ENCODE measurements at regions not wholly inside any gene's neighbourhood (a gene's known extent, or its start where the extent isn't known, plus 50 kb on each side); places are given as distances from the start of the nearest gene placed in this dataset.

DNA sequence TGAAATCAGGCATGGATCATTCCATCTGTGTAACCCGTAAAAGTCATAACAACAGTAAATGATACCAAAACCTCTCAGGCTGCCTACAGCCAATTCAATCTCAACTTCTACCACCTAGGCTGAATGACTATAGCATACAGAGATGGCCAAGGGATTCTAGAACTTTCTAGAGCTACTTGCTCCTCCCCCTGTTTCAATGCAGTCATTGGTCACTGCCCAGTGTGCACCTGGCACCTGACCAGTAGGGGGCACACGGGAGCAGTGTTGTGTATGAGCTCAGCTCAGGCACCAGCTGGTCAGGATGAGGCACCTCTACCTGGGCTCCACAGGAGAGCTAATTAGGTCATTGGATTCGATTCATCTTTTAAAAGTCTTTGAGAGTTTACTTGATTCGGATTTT, 86.2 kb downstream of the PLEKHG1 start (continued):
- TF ChIP-seq, protein P1, sequence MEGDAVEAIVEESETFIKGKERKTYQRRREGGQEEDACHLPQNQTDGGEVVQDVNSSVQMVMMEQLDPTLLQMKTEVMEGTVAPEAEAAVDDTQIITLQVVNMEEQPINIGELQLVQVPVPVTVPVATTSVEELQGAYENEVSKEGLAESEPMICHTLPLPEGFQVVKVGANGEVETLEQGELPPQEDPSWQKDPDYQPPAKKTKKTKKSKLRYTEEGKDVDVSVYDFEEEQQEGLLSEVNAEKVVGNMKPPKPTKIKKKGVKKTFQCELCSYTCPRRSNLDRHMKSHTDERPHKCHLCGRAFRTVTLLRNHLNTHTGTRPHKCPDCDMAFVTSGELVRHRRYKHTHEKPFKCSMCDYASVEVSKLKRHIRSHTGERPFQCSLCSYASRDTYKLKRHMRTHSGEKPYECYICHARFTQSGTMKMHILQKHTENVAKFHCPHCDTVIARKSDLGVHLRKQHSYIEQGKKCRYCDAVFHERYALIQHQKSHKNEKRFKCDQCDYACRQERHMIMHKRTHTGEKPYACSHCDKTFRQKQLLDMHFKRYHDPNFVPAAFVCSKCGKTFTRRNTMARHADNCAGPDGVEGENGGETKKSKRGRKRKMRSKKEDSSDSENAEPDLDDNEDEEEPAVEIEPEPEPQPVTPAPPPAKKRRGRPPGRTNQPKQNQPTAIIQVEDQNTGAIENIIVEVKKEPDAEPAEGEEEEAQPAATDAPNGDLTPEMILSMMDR (tag by site-specific recombination; IDR thresholded peaks at IDR 0.05) = peak; percentile 59; the same call in 1 of the 2 replicates
- TF ChIP-seq, protein P2, sequence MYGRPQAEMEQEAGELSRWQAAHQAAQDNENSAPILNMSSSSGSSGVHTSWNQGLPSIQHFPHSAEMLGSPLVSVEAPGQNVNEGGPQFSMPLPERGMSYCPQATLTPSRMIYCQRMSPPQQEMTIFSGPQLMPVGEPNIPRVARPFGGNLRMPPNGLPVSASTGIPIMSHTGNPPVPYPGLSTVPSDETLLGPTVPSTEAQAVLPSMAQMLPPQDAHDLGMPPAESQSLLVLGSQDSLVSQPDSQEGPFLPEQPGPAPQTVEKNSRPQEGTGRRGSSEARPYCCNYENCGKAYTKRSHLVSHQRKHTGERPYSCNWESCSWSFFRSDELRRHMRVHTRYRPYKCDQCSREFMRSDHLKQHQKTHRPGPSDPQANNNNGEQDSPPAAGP (tag by site-specific recombination; IDR thresholded peaks at IDR 0.05) = no peak
- no peak for TF ChIP-seq ZSCAN23 (tag by site-specific recombination; IDR thresholded peaks at IDR 0.05)
- no peak for TF ChIP-seq ZBTB20 (tag by site-specific recombination; IDR thresholded peaks at IDR 0.05)
- TF ChIP-seq ZNF223 (tag by site-specific recombination; IDR thresholded peaks at IDR 0.05) = no peak
- TF ChIP-seq ZNF184 (tag by site-specific recombination; IDR thresholded peaks at IDR 0.05) = no peak
- no peak for TF ChIP-seq ZNF830 (tag by site-specific recombination; IDR thresholded peaks at IDR 0.05; ENCODE audit: low read depth)
- TF ChIP-seq ZBTB8A (tag by site-specific recombination; IDR thresholded peaks at IDR 0.05) = no peak
- TF ChIP-seq, protein P3, sequence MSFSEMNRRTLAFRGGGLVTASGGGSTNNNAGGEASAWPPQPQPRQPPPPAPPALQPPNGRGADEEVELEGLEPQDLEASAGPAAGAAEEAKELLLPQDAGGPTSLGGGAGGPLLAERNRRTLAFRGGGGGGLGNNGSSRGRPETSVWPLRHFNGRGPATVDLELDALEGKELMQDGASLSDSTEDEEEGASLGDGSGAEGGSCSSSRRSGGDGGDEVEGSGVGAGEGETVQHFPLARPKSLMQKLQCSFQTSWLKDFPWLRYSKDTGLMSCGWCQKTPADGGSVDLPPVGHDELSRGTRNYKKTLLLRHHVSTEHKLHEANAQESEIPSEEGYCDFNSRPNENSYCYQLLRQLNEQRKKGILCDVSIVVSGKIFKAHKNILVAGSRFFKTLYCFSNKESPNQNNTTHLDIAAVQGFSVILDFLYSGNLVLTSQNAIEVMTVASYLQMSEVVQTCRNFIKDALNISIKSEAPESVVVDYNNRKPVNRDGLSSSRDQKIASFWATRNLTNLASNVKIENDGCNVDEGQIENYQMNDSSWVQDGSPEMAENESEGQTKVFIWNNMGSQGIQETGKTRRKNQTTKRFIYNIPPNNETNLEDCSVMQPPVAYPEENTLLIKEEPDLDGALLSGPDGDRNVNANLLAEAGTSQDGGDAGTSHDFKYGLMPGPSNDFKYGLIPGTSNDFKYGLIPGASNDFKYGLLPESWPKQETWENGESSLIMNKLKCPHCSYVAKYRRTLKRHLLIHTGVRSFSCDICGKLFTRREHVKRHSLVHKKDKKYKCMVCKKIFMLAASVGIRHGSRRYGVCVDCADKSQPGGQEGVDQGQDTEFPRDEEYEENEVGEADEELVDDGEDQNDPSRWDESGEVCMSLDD (tag by site-specific recombination; IDR thresholded peaks at IDR 0.05) = no peak
- TF ChIP-seq ZNF24 (tag by site-specific recombination; IDR thresholded peaks at IDR 0.05) = no peak
- TF ChIP-seq ZBTB17 (tag by site-specific recombination; IDR thresholded peaks at IDR 0.05) = peak; percentile 25; the same call in 1 of the 2 replicates
- TF ChIP-seq KLF9 (tag by site-specific recombination; IDR thresholded peaks at IDR 0.05; ENCODE audit: low read depth) = no peak

DNA sequence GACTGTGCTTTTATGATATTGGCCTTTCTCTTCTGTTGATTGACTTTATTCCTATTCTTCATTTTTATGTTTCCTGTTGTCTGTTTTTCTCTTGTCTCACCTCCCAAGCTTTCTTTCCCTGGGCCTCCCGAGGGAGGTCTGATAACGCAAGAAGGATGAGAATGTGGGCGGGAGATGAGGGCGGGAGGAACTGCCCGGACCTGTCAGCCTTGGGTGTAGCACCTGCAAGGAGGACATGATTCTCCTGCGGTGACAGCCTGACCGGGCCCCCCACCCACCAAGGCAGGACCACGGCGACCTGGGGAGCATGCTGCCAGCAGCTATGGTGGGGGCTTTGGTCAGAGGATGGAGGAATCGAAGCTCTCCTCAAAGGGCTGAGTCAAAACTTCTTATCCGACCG, 86.9 kb downstream of the PLEKHG1 start:
- POLR2A ChIA-PET = interaction anchor here (0.6 to 0.7 kb wide), 2 partner anchors 17 to 1113 kb away, joined by 3 to 5 read pairs; no protein-coding TSS in a partner anchor
- H3K4me1 ChIP-seq (ENCODE audit: control insufficient read depth, insufficient read depth, low read length) = peaks cover 12% of the 10 kb centered on the region; the same call in 1 of the 2 replicates
- CTCF ChIA-PET = interaction anchor here (0.6 to 4.9 kb wide), 51 partner anchors 9 to 638 kb away, joined by 3 to 50 read pairs (median 5); no protein-coding TSS in a partner anchor
- 0 out of 2 replicates have a peak, but pooled peaks have one; percentile 21 for TF ChIP-seq ZIC2 (tag by site-specific recombination; IDR thresholded peaks at IDR 0.05)
- TF ChIP-seq IKZF3 (tag by site-specific recombination; IDR thresholded peaks at IDR 0.05) = no peak
- no peak for TF ChIP-seq ZNF571 (tag by site-specific recombination; IDR thresholded peaks at IDR 0.05)
- TF ChIP-seq, protein P4, sequence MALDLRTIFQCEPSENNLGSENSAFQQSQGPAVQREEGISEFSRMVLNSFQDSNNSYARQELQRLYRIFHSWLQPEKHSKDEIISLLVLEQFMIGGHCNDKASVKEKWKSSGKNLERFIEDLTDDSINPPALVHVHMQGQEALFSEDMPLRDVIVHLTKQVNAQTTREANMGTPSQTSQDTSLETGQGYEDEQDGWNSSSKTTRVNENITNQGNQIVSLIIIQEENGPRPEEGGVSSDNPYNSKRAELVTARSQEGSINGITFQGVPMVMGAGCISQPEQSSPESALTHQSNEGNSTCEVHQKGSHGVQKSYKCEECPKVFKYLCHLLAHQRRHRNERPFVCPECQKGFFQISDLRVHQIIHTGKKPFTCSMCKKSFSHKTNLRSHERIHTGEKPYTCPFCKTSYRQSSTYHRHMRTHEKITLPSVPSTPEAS (tag by site-specific recombination; IDR thresholded peaks at IDR 0.05) = no peak
- no peak for TF ChIP-seq ZNF19 (tag by site-specific recombination; IDR thresholded peaks at IDR 0.05; ENCODE audit: low read depth)
- TF ChIP-seq, protein P5, sequence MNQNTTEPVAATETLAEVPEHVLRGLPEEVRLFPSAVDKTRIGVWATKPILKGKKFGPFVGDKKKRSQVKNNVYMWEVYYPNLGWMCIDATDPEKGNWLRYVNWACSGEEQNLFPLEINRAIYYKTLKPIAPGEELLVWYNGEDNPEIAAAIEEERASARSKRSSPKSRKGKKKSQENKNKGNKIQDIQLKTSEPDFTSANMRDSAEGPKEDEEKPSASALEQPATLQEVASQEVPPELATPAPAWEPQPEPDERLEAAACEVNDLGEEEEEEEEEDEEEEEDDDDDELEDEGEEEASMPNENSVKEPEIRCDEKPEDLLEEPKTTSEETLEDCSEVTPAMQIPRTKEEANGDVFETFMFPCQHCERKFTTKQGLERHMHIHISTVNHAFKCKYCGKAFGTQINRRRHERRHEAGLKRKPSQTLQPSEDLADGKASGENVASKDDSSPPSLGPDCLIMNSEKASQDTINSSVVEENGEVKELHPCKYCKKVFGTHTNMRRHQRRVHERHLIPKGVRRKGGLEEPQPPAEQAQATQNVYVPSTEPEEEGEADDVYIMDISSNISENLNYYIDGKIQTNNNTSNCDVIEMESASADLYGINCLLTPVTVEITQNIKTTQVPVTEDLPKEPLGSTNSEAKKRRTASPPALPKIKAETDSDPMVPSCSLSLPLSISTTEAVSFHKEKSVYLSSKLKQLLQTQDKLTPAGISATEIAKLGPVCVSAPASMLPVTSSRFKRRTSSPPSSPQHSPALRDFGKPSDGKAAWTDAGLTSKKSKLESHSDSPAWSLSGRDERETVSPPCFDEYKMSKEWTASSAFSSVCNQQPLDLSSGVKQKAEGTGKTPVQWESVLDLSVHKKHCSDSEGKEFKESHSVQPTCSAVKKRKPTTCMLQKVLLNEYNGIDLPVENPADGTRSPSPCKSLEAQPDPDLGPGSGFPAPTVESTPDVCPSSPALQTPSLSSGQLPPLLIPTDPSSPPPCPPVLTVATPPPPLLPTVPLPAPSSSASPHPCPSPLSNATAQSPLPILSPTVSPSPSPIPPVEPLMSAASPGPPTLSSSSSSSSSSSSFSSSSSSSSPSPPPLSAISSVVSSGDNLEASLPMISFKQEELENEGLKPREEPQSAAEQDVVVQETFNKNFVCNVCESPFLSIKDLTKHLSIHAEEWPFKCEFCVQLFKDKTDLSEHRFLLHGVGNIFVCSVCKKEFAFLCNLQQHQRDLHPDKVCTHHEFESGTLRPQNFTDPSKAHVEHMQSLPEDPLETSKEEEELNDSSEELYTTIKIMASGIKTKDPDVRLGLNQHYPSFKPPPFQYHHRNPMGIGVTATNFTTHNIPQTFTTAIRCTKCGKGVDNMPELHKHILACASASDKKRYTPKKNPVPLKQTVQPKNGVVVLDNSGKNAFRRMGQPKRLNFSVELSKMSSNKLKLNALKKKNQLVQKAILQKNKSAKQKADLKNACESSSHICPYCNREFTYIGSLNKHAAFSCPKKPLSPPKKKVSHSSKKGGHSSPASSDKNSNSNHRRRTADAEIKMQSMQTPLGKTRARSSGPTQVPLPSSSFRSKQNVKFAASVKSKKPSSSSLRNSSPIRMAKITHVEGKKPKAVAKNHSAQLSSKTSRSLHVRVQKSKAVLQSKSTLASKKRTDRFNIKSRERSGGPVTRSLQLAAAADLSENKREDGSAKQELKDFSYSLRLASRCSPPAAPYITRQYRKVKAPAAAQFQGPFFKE (tag by site-specific recombination; IDR thresholded peaks at IDR 0.05; ENCODE audit: borderline replicate concordance) = no peak
- peak; percentile 22; the same call in 1 of the 2 replicates for TF ChIP-seq KLF16 (tag by site-specific recombination; IDR thresholded peaks at IDR 0.05)
- no peak for TF ChIP-seq ZNF391 (tag by site-specific recombination; IDR thresholded peaks at IDR 0.05; ENCODE audit: borderline replicate concordance, low read depth)
- no peak for TF ChIP-seq ZNF37A (tag by site-specific recombination; IDR thresholded peaks at IDR 0.05)
- no peak for TF ChIP-seq ZNF621 (tag by site-specific recombination; IDR thresholded peaks at IDR 0.05)
- TF ChIP-seq ZSCAN16 (tag by site-specific recombination; IDR thresholded peaks at IDR 0.05) = no peak
- TF ChIP-seq, protein P2 (tag by site-specific recombination; IDR thresholded peaks at IDR 0.05) = no peak
- TF ChIP-seq ZFHX2 (tag by site-specific recombination; conservative IDR thresholded peaks at IDR 0.05) = peak; percentile 93

More for the DNA sequence above, 86.9 kb downstream of the PLEKHG1 start:
- Histone ChIP-seq H3K27ac (ENCODE audit: extremely low read depth, low read depth, low read length) (peak overlapping the region; percentile 25; the same call in 1 of the 2 replicates), H3K36me3 (ENCODE audit: control insufficient read depth in 2 of 2, insufficient read depth in 1 of 2, low read length in 2 of 2) (no peaks in the 10 kb centered on the region; a peak in 1 of 3 replicates), H3K4me3 (ENCODE audit: low read depth, low read length) (no peak overlapping the region), H3K9me3 (ENCODE audit: control insufficient read depth, insufficient read depth, low read depth, low read length) (no peaks in the 10 kb centered on the region)
